H1 (cell line): ENCODE measurements at regions not wholly inside any gene's neighbourhood (a gene's known extent, or its start where the extent isn't known, plus 50 kb on each side); places are given as distances from the start of the nearest gene placed in this dataset.

Experiments used
- CTCF ChIA-PET: fragments of 300-600 bp; sonication (Branson Sonifier 250); formaldehyde crosslinking; loops from one replicate; lab custom pipeline; 2021; ENCODE audit not compliant: partially characterized antibody; lab: Charles Lee
- POLR2A ChIA-PET: fragments of 300-600 bp; sonication (Branson Sonifier 250); formaldehyde crosslinking; loops from one replicate; lab custom pipeline; 2021; ENCODE audit warnings: inconsistent platforms; ENCODE audit not compliant: partially characterized antibody; lab: Charles Lee
- DNase-seq, 2 experiments: peaks; one replicate each; pipeline versions ENCODE4 v3.0.0 to v3.0.0-alpha.2; 2010 to 2022; ENCODE audit warnings: low spot score in 2 of 2, low read depth in 1 of 2, mixed read lengths in 1 of 2
- FAIRE-seq: peaks from 2 replicates; lab custom pipeline; 2011; peaks lifted over from hg19 to GRCh38; lab: Jason Lieb, UNC
- H2AFZ ChIP-seq: 2 replicates; pipeline ENCODE4 v1.8.1; 2012; ENCODE audit warnings: low read length, inconsistent platforms
- H2AK5ac ChIP-seq: 2 replicates; pipeline ENCODE4 v1.6.1; 2013; ENCODE audit warnings: low read depth, low read length
- H2BK120ac ChIP-seq: replicated peaks from 2 replicates; pipeline ENCODE3; 2013; ENCODE audit warnings: low read depth, low read length, inconsistent platforms
- H2BK12ac ChIP-seq: 2 replicates; pipeline ENCODE4 v1.6.1; 2013; ENCODE audit warnings: low read depth, low read length
- H2BK15ac ChIP-seq: 2 replicates; pipeline ENCODE4 v1.6.1; 2013; ENCODE audit warnings: low read length
- H2BK20ac ChIP-seq: 2 replicates; pipeline ENCODE4 v1.6.1; 2013; ENCODE audit warnings: low read length
- H2BK5ac ChIP-seq: 2 replicates; pipeline ENCODE4 v1.6.1; 2013; ENCODE audit warnings: low read depth, low read length
- H3K14ac ChIP-seq: 2 replicates; pipeline ENCODE4 v1.6.1; 2013; ENCODE audit warnings: inconsistent platforms; ENCODE audit not compliant: insufficient read length
- H3K18ac ChIP-seq: 2 replicates; pipeline ENCODE4 v1.6.1; 2013; ENCODE audit warnings: low read length; ENCODE audit errors: extremely low read depth
- H3K23ac ChIP-seq: 2 replicates; pipeline ENCODE4 v1.6.1; 2013; ENCODE audit warnings: inconsistent platforms; ENCODE audit not compliant: insufficient read length
- H3K23me2 ChIP-seq: 2 replicates; pipeline ENCODE4 v1.6.1; 2013; ENCODE audit warnings: low read depth, low read length
- H3K27ac ChIP-seq: 2 replicates; pipeline ENCODE4 v1.6.1; 2011; ENCODE audit warnings: low read depth, low read length, inconsistent platforms
- H3K27me3 ChIP-seq, 4 experiments: replicated peaks in 1 of 4; 1 replicate in 1 of 4; 2 replicates in 3 of 4; pipeline versions ENCODE4 v1.6.1 to v1.8.1; 2011 to 2013; ENCODE audit warnings: low read length in 3 of 4, mild to moderate bottlenecking in 3 of 4, inconsistent platforms in 2 of 4, mixed read lengths in 2 of 4, moderate library complexity in 1 of 4; ENCODE audit not compliant: control insufficient read depth in 3 of 4, insufficient read depth in 3 of 4; ENCODE audit errors: extremely low read depth in 1 of 4
- H3K36me3 ChIP-seq, 4 experiments: 2 replicates each; pipeline versions ENCODE4 v1.6.1 to v1.8.1; 2011 to 2013; ENCODE audit warnings: mild to moderate bottlenecking in 4 of 4, low read length in 3 of 4, moderate library complexity in 2 of 4, control low read depth in 1 of 4, inconsistent platforms in 1 of 4; ENCODE audit not compliant: insufficient read depth in 4 of 4, control insufficient read depth in 2 of 4
- H3K4ac ChIP-seq: replicated peaks from 2 replicates; pipeline ENCODE3; 2013; ENCODE audit warnings: low read length, low read depth, mixed read lengths, inconsistent platforms; ENCODE audit not compliant: insufficient read length
- H3K4me1 ChIP-seq, 4 experiments: replicated peaks in 1 of 4; 1 replicate in 1 of 4; 2 replicates in 3 of 4; pipeline versions ENCODE4 v1.6.1 to v1.8.1; 2011 to 2013; ENCODE audit warnings: low read length in 3 of 4, inconsistent platforms in 2 of 4, mixed read lengths in 1 of 4; ENCODE audit not compliant: insufficient read depth in 4 of 4, control insufficient read depth in 3 of 4
- H3K4me2 ChIP-seq, 2 experiments: 2 replicates each; pipeline versions ENCODE4 v1.6.1 to v1.8.1; 2011 to 2013; ENCODE audit warnings: low read depth in 2 of 2, low read length in 2 of 2, control low read depth in 1 of 2, inconsistent platforms in 1 of 2, mild to moderate bottlenecking in 1 of 2; ENCODE audit not compliant: insufficient read depth in 1 of 2
- H3K4me3 ChIP-seq, 4 experiments: fragments of 200-600, 300-600 bp in 1 of 4; sonication (generic), shearing (Covaris generic), sonication (Bioruptor Twin) in 1 of 4; 2 replicates each; pipeline versions ENCODE4 v1.5.1 to v1.8.1; 2011 to 2016; ENCODE audit warnings: low read length in 4 of 4, low read depth in 3 of 4, control low read depth in 2 of 4, inconsistent platforms in 2 of 4, mild to moderate bottlenecking in 2 of 4, mixed read lengths in 1 of 4, moderate library complexity in 1 of 4; ENCODE audit not compliant: insufficient read depth in 2 of 4; ENCODE audit errors: extremely low read depth in 1 of 4
- H3K56ac ChIP-seq: replicated peaks from 2 replicates; pipeline ENCODE3; 2013; ENCODE audit warnings: low read depth, mild to moderate bottlenecking, mixed read lengths, low read length, inconsistent platforms; ENCODE audit not compliant: insufficient read length
- H3K79me1 ChIP-seq: 2 replicates; pipeline ENCODE4 v1.6.1; 2013; ENCODE audit warnings: low read depth, low read length, control low read depth
- H3K79me2 ChIP-seq, 2 experiments: 2 replicates each; pipeline versions ENCODE4 v1.6.1 to v1.8.1; 2012 to 2013; ENCODE audit warnings: low read length in 2 of 2, mild to moderate bottlenecking in 2 of 2, inconsistent platforms in 1 of 2; ENCODE audit not compliant: insufficient read depth in 2 of 2, control insufficient read depth in 1 of 2
- H3K9ac ChIP-seq, 4 experiments: replicated peaks in 1 of 4; 1 replicate in 1 of 4; 2 replicates in 3 of 4; pipeline versions ENCODE4 v1.6.1 to v1.8.1; 2011 to 2013; ENCODE audit warnings: low read depth in 3 of 4, low read length in 3 of 4, control low read depth in 2 of 4, mild to moderate bottlenecking in 2 of 4, moderate library complexity in 2 of 4, inconsistent platforms in 1 of 4; ENCODE audit errors: extremely low read depth in 1 of 4
- H3K9me3 ChIP-seq, 2 experiments: 2 replicates each; pipeline versions ENCODE4 v1.6.1 to v1.8.1; 2012 to 2013; ENCODE audit warnings: mild to moderate bottlenecking in 2 of 2, moderate library complexity in 2 of 2, control low read depth in 1 of 2, inconsistent platforms in 1 of 2, low read depth in 1 of 2, low read length in 1 of 2, mixed read lengths in 1 of 2; ENCODE audit not compliant: insufficient read depth in 2 of 2
- H4K20me1 ChIP-seq, 2 experiments: replicated peaks in 1 of 2; 2 replicates each; pipeline versions ENCODE3 to v1.8.1; 2011 to 2013; ENCODE audit warnings: inconsistent platforms in 2 of 2, low read length in 2 of 2, mild to moderate bottlenecking in 1 of 2; ENCODE audit not compliant: insufficient read depth in 2 of 2, control insufficient read depth in 1 of 2
- H4K5ac ChIP-seq: 2 replicates; pipeline ENCODE4 v1.6.1; 2013; ENCODE audit warnings: low read length, low read depth, mixed read lengths, inconsistent platforms; ENCODE audit not compliant: insufficient read length
- H4K8ac ChIP-seq: 2 replicates; pipeline ENCODE4 v1.8.0; 2013; ENCODE audit warnings: mild to moderate bottlenecking, moderate library complexity, low read length, inconsistent platforms; ENCODE audit not compliant: insufficient read depth; ENCODE audit errors: extremely low read depth
- H4K91ac ChIP-seq: replicated peaks from 2 replicates; pipeline ENCODE3; 2013; ENCODE audit warnings: low read length, mixed read lengths, inconsistent platforms; ENCODE audit not compliant: insufficient read length
- CTBP2 ChIP-seq: IDR thresholded peaks from 2 replicates; pipeline ENCODE4 v1.7.0; 2011; ENCODE audit warnings: borderline replicate concordance, mild to moderate bottlenecking, moderate library complexity, mixed read lengths, low read length; ENCODE audit not compliant: insufficient read depth, insufficient read length
- E2F6 ChIP-seq: IDR thresholded peaks from 2 replicates; pipeline ENCODE4 v1.6.1; 2012; ENCODE audit warnings: inconsistent platforms
- WGBS, 2 experiments: shearing (Covaris generic) in 1 of 2; methylation state at CpG; one replicate each; pipeline versions ENCODE4 v1.1.6 to v1.1.7; 2013 to 2015; ENCODE audit warnings: low lambda C conversion rate in 2 of 2, mixed read lengths in 2 of 2, inconsistent platforms in 1 of 2, low coverage in 1 of 2, missing lambda C conversion rate in 1 of 2; ENCODE audit not compliant: insufficient replicate concordance in 2 of 2, insufficient coverage in 1 of 2, insufficient read length in 1 of 2; ENCODE audit errors: extremely low coverage in 1 of 2, missing lambda C conversion rate in 1 of 2; 5-methylcytosine and 5-hydroxymethylcytosine counted together

GRCh38 chr18:7464245-7464966, 102.7 kb upstream of the PTPRM start:
- Histone ChIP-seq H3K79me1 (no peaks in the 10 kb centered on the region), H3K27me3 (no peaks in the 10 kb centered on the region), H3K4me3 (no peak overlapping the region), H3K36me3 (no peaks in the 10 kb centered on the region), H3K4me2 (no peak overlapping the region), H2BK5ac (no peak overlapping the region), H4K91ac (no peak overlapping the region), H3K23ac (no peak overlapping the region), H2BK20ac (no peak overlapping the region), H3K4ac (no peak overlapping the region), H2AK5ac (no peak overlapping the region), H3K18ac (no peak overlapping the region), H3K56ac (no peak overlapping the region), H4K5ac (no peak overlapping the region), H4K20me1 (no peaks in the 10 kb centered on the region), H3K9ac (no peak overlapping the region), H2BK15ac (no peak overlapping the region), H2AFZ (no peak overlapping the region), H3K23me2 (no peaks in the 10 kb centered on the region), H3K27ac (no peak overlapping the region), H2BK120ac (no peak overlapping the region), H3K4me1 (peaks cover 0 to 9% (median 0%) of the 10 kb centered on the region in 4 experiments; a peak in 2 of 7 replicates), H4K8ac (no peak overlapping the region), H3K9me3 (no peaks in the 10 kb centered on the region), H2BK12ac (no peak overlapping the region), H3K79me2 (no peaks in the 10 kb centered on the region), H3K14ac (no peak overlapping the region)
- WGBS, 2 experiments = 89% methylated on average over 1 of the region's 1 CpG; no CpG with 5 or more reads in 1 of the 2 experiments
- FAIRE-seq (no peak), DNase-seq (no peak)
- CTCF ChIA-PET = no interaction called here
- POLR2A ChIA-PET = no interaction called here
- TF ChIP-seq CTBP2 = no peak
- TF ChIP-seq E2F6 = no peak
